ENCODE measurements at regions not wholly inside any gene's neighbourhood (a gene's known extent, or its start where the extent isn't known, plus 50 kb on each side); places are given as distances from the start of the nearest gene placed in this dataset.

DNA sequence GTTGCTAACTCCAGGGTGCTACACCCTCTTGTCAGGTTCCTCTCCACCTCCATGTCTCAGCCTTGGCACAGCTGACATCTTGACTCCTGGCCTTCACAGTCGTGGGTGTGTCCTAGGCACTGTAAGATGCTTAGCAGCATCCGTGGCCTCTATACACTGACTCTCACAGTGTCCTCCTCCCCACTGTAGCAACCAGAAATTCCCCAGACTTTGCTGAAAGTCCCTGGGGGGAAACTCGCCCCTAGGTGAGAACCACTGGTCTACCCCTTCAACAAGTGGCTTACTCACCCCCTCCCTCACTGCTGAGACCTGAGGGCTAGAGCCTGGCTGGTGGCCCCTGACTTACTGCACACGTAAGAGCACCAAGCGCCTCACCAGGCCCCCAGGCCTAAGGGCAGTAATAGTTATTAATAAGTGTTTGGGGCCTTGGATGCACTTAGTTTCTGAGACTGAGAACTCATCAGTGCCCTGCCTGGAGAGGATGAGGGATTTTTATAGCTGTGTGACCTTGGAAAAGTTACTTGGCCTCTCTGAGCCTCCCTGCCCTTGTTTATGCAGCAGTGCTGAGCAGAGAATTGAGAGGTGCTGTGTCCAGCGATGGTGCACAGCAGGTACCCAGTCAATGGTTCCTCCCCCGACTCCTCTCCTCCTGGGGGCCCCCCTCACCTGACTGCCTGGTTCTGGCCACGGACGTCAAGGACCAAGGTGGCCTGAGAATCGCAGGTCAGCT is 67.1 kb downstream of the RMI2 start:
- no peak for TF ChIP-seq EZH2 (IDR thresholded peaks at IDR 0.05; ENCODE audit: borderline replicate concordance, low read length)
- TF ChIP-seq, protein P1, sequence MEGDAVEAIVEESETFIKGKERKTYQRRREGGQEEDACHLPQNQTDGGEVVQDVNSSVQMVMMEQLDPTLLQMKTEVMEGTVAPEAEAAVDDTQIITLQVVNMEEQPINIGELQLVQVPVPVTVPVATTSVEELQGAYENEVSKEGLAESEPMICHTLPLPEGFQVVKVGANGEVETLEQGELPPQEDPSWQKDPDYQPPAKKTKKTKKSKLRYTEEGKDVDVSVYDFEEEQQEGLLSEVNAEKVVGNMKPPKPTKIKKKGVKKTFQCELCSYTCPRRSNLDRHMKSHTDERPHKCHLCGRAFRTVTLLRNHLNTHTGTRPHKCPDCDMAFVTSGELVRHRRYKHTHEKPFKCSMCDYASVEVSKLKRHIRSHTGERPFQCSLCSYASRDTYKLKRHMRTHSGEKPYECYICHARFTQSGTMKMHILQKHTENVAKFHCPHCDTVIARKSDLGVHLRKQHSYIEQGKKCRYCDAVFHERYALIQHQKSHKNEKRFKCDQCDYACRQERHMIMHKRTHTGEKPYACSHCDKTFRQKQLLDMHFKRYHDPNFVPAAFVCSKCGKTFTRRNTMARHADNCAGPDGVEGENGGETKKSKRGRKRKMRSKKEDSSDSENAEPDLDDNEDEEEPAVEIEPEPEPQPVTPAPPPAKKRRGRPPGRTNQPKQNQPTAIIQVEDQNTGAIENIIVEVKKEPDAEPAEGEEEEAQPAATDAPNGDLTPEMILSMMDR (conservative IDR thresholded peaks at IDR 0.05 in 1 of 2, IDR thresholded peaks at IDR 0.05 in 1 of 2; ENCODE audit: extremely low read depth in 1 of 2, insufficient read depth in 1 of 2, low read depth in 1 of 2, low read length in 2 of 2) = no peak

Measured in mammary epithelial cell (primary cell).